ENCODE measurements at regions not wholly inside any gene's neighbourhood (a gene's known extent, or its start where the extent isn't known, plus 50 kb on each side); places are given as distances from the start of the nearest gene placed in this dataset.

DNA sequence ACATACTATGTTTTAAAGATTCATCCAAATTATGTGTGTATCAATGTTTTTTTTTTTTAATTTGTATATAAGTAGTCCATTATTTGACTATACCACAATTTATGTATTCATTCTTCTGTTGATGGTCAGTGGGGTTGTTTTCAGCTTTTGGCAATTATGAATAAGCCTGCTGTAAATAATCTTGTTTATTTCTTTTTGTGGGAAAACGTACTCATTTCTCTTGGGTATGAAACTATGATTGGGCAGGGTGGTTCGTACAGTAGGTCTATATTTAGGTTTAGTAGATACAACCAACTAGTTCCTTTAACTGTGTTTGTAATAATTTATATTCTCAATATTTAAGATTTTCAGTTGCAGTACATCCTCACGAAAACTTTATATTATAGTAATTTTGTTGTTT, 329.2 kb downstream of the LPIN1 start:
- BruUV-seq (replicated peaks), result no TSS peak
- no peak overlapping the region for H3K4me2 ChIP-seq (ENCODE audit: insufficient read depth, low read length)
- POLR2A ChIA-PET, result no interaction called here
- dilution Hi-C loops (cut with MboI; ENCODE audit: extremely low pct_ligation_motif_present, low sequenced_read_pairs) (no loop called here), intact Hi-C loops (cut with micrococcal nuclease) (no loop called here)
- H3K27me3 ChIP-seq (ENCODE audit: control insufficient read depth in 2 of 2, insufficient read depth in 2 of 2, low read length in 2 of 2), result no peaks in the 10 kb centered on the region
- H3K4me1 ChIP-seq (ENCODE audit: control insufficient read depth, extremely low read depth, insufficient read depth, low read length), result no peaks in the 10 kb centered on the region
- DNase-seq (ENCODE audit: low read depth, low spot score) (no peak), FAIRE-seq (no peak)
- no peaks in the 10 kb centered on the region for H4K20me1 ChIP-seq (replicated peaks; ENCODE audit: control insufficient read depth, extremely low read depth, insufficient read depth, low read length)
- H3K9me3 ChIP-seq (replicated peaks; ENCODE audit: control insufficient read depth, insufficient read depth, low read length), result no peaks in the 10 kb centered on the region
- CTCF ChIA-PET, result no interaction called here
- TF ChIP-seq GATA2 (IDR thresholded peaks at IDR 0.05; ENCODE audit: insufficient read depth, insufficient read length, low read depth, low read length) (no peak), MAX (IDR thresholded peaks at IDR 0.05; ENCODE audit: insufficient read depth, insufficient read length) (no peak), FOS (IDR thresholded peaks at IDR 0.05; ENCODE audit: borderline replicate concordance, insufficient read depth, low read length) (no peak), EZH2 (IDR thresholded peaks at IDR 0.05; ENCODE audit: borderline replicate concordance, low read depth, low read length, severe bottlenecking) (no peak), POLR2A (IDR thresholded peaks at IDR 0.05; ENCODE audit: low read depth, low read length) (no peak)
- H3K9me1 ChIP-seq (replicated peaks; ENCODE audit: control insufficient read depth, extremely low read depth, insufficient read depth, low read length), result no peaks in the 10 kb centered on the region
- H3K27ac ChIP-seq (ENCODE audit: insufficient read depth, low read depth, low read length), result no peak overlapping the region
- no peak overlapping the region for H3K4me3 ChIP-seq (replicated peaks in 1 of 3; ENCODE audit: insufficient read depth in 1 of 3, low read depth in 1 of 3, low read length in 3 of 3)
- H2AFZ ChIP-seq (ENCODE audit: low read depth, low read length), result no peak overlapping the region
- no peaks in the 10 kb centered on the region for H3K36me3 ChIP-seq (ENCODE audit: control insufficient read depth in 2 of 2, extremely low read depth in 1 of 2, insufficient read depth in 2 of 2, low read length in 2 of 2)
- no peak overlapping the region for H3K9ac ChIP-seq (replicated peaks; ENCODE audit: extremely low read depth, insufficient read depth, low read length)
- no peaks in the 10 kb centered on the region for H3K79me2 ChIP-seq (ENCODE audit: control insufficient read depth, insufficient read depth, low read length)

DNA sequence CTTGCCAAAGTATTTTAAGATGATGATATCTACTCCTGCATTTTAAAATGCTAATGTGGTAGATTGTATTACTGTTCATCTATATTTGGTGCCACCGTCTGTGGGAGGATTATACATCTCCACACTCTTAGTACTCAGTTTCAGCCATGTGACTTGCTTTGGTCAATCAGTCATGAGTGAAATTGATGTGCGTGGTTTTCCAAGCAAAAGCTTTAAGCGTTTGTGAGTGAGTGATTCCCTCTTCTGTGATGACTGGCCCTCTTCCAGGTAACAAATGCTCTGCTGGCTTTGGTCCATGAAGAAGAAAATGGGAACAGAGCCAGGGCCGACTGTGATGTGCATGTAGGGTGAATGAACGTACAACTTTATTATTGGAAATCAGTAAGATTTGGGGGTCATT, 330.4 kb downstream of the LPIN1 start:
- DNase-seq (ENCODE audit: low read depth, low spot score) (no peak), FAIRE-seq (no peak)
- Histone ChIP-seq H2AFZ (ENCODE audit: low read depth, low read length) (no peak overlapping the region), H3K4me1 (ENCODE audit: control insufficient read depth, extremely low read depth, insufficient read depth, low read length) (no peaks in the 10 kb centered on the region), H3K4me2 (ENCODE audit: insufficient read depth, low read length) (no peak overlapping the region), H3K9ac (replicated peaks; ENCODE audit: extremely low read depth, insufficient read depth, low read length) (no peak overlapping the region), H3K27me3 (ENCODE audit: control insufficient read depth in 2 of 2, insufficient read depth in 2 of 2, low read length in 2 of 2) (no peaks in the 10 kb centered on the region), H3K9me1 (replicated peaks; ENCODE audit: control insufficient read depth, extremely low read depth, insufficient read depth, low read length) (no peaks in the 10 kb centered on the region), H3K9me3 (replicated peaks; ENCODE audit: control insufficient read depth, insufficient read depth, low read length) (no peaks in the 10 kb centered on the region), H3K36me3 (ENCODE audit: control insufficient read depth in 2 of 2, extremely low read depth in 1 of 2, insufficient read depth in 2 of 2, low read length in 2 of 2) (no peaks in the 10 kb centered on the region), H3K27ac (ENCODE audit: insufficient read depth, low read depth, low read length) (no peak overlapping the region), H3K4me3 (replicated peaks in 1 of 3; ENCODE audit: insufficient read depth in 1 of 3, low read depth in 1 of 3, low read length in 3 of 3) (no peak overlapping the region), H3K79me2 (ENCODE audit: control insufficient read depth, insufficient read depth, low read length) (no peaks in the 10 kb centered on the region), H4K20me1 (replicated peaks; ENCODE audit: control insufficient read depth, extremely low read depth, insufficient read depth, low read length) (no peaks in the 10 kb centered on the region)
- no TSS peak for BruUV-seq (replicated peaks)
- CTCF ChIA-PET, result no interaction called here
- dilution Hi-C loops (cut with MboI; ENCODE audit: extremely low pct_ligation_motif_present, low sequenced_read_pairs), result no loop called here
- POLR2A ChIA-PET, result no interaction called here
- TF ChIP-seq FOS (IDR thresholded peaks at IDR 0.05; ENCODE audit: borderline replicate concordance, insufficient read depth, low read length), result no peak
- no peak for TF ChIP-seq POLR2AphosphoS5 (IDR thresholded peaks at IDR 0.05; ENCODE audit: insufficient read depth, low read depth, low read length)
- no peak for TF ChIP-seq POLR2A (IDR thresholded peaks at IDR 0.05; ENCODE audit: low read depth, low read length)
- TF ChIP-seq CTCF (IDR thresholded peaks at IDR 0.05; ENCODE audit: extremely low read depth in 1 of 2, insufficient read depth in 1 of 2, low read depth in 1 of 2, low read length in 2 of 2), result no peak
- TF ChIP-seq EZH2 (IDR thresholded peaks at IDR 0.05; ENCODE audit: borderline replicate concordance, low read depth, low read length, severe bottlenecking), result no peak
- TF ChIP-seq GATA2 (IDR thresholded peaks at IDR 0.05; ENCODE audit: insufficient read depth, insufficient read length, low read depth, low read length), result no peak
- no peak for TF ChIP-seq MAX (IDR thresholded peaks at IDR 0.05; ENCODE audit: insufficient read depth, insufficient read length)
- TF ChIP-seq JUN (IDR thresholded peaks at IDR 0.05; ENCODE audit: borderline replicate concordance, insufficient read depth, insufficient read length, low read depth), result no peak
- TF ChIP-seq MYC (IDR thresholded peaks at IDR 0.05; ENCODE audit: low read depth, low read length), result no peak
- intact Hi-C loops (cut with micrococcal nuclease), result no loop called here

Data from endothelial cell of umbilical vein (primary cell).